Loucy (cell line): ENCODE measurements at regions not wholly inside any gene's neighbourhood (a gene's known extent, or its start where the extent isn't known, plus 50 kb on each side); places are given as distances from the start of the nearest gene placed in this dataset.

ENCODE experiments used
- H2AFZ ChIP-seq: fragments of 200-600 bp; sonication (generic); 2 replicates; pipeline ENCODE4 v1.6.0; 2016; ENCODE audit warnings: antibody characterized with exemption, mild to moderate bottlenecking, low read length, moderate library complexity
- H3F3A ChIP-seq: fragments of 200-600 bp; 2 replicates; pipeline ENCODE4 v1.6.0; 2016; ENCODE audit warnings: antibody characterized with exemption, low read depth, mild to moderate bottlenecking
- H3K27me3 ChIP-seq: fragments of 200-600 bp; sonication (generic); 2 replicates; pipeline ENCODE4 v1.6.1; 2014; ENCODE audit warnings: low read length, mild to moderate bottlenecking; ENCODE audit not compliant: insufficient read depth, poor library complexity, severe bottlenecking
- H3K36me3 ChIP-seq: fragments of 200-600 bp; sonication (generic); 2 replicates; pipeline ENCODE4 v1.6.1; 2016; ENCODE audit warnings: low read length; ENCODE audit not compliant: insufficient read depth
- H3K4me1 ChIP-seq: fragments of 200-600 bp; sonication (generic); 2 replicates; pipeline ENCODE4 v1.5.1; 2014; ENCODE audit warnings: low read length, mild to moderate bottlenecking; ENCODE audit not compliant: insufficient read depth, poor library complexity, severe bottlenecking
- H3K4me2 ChIP-seq: fragments of 200-600 bp; sonication (generic); 2 replicates; pipeline ENCODE4 v1.6.0; 2014; ENCODE audit warnings: antibody characterized with exemption, low read length, low read depth, mild to moderate bottlenecking; ENCODE audit not compliant: poor library complexity, severe bottlenecking
- H3K4me3 ChIP-seq: fragments of 200-600 bp; sonication (generic); 2 replicates; pipeline ENCODE4 v1.5.1; 2014; ENCODE audit warnings: low read length, mild to moderate bottlenecking, mixed read lengths; ENCODE audit not compliant: poor library complexity, severe bottlenecking
- H3K79me2 ChIP-seq: fragments of 200-600 bp; sonication (generic); 2 replicates; pipeline ENCODE4 v1.6.1; 2014; ENCODE audit warnings: low read length; ENCODE audit not compliant: insufficient read depth
- H3K9ac ChIP-seq: fragments of 200-600 bp; sonication (generic); 2 replicates; pipeline ENCODE4 v1.6.0; 2014; ENCODE audit warnings: mild to moderate bottlenecking, low read depth, low read length, moderate library complexity; ENCODE audit not compliant: poor library complexity, severe bottlenecking
- H3K9me2 ChIP-seq: fragments of 200-600 bp; sonication (generic); replicated peaks from 2 replicates; pipeline ENCODE4 v1.6.1; 2016; ENCODE audit warnings: low read depth, low read length, mixed read lengths
- H3K9me3 ChIP-seq: fragments of 200-600 bp; sonication (generic); 2 replicates; pipeline ENCODE4 v1.6.1; 2014; ENCODE audit warnings: mild to moderate bottlenecking, antibody characterized with exemption, low read length, low read depth; ENCODE audit not compliant: insufficient read depth
- H4K20me1 ChIP-seq: fragments of 200-600 bp; sonication (generic); 2 replicates; pipeline ENCODE4 v1.6.0; 2014; ENCODE audit warnings: antibody characterized with exemption, low read length, mild to moderate bottlenecking; ENCODE audit not compliant: insufficient read depth, poor library complexity, severe bottlenecking
- CTCF ChIP-seq: fragments of 200-600 bp; sonication (generic); conservative IDR thresholded peaks from 2 replicates; pipeline ENCODE4 v1.5.1; 2014; ENCODE audit warnings: mild to moderate bottlenecking, antibody characterized with exemption, low read length
- EZH2phosphoT487 ChIP-seq: fragments of 200-600 bp; IDR thresholded peaks from 2 replicates; pipeline ENCODE4 v1.6.1; 2018; ENCODE audit warnings: antibody characterized with exemption, mild to moderate bottlenecking, moderate library complexity, borderline replicate concordance

GRCh38 chr14:100994756-100995330, 91.3 kb upstream of the RTL1 start:
- Histone ChIP-seq H2AFZ (no peak overlapping the region), H3K36me3 (no peaks in the 10 kb centered on the region), H3K27me3 (no peaks in the 10 kb centered on the region), H3K4me3 (no peak overlapping the region), H3K9me2 (no peaks in the 10 kb centered on the region), H3K4me2 (no peak overlapping the region), H3F3A (no peaks in the 10 kb centered on the region), H3K9ac (no peak overlapping the region), H3K79me2 (no peaks in the 10 kb centered on the region), H3K9me3 (no peaks in the 10 kb centered on the region), H4K20me1 (no peaks in the 10 kb centered on the region), H3K4me1 (no peaks in the 10 kb centered on the region)
- TF ChIP-seq EZH2phosphoT487 (no peak), CTCF (no peak)

GRCh38 chr14:101000711-101001250, 97.3 kb upstream of the RTL1 start:
- Histone ChIP-seq H3K9me3 (no peaks in the 10 kb centered on the region), H3K9me2 (no peaks in the 10 kb centered on the region), H3K27me3 (no peaks in the 10 kb centered on the region), H3K4me1 (no peaks in the 10 kb centered on the region), H2AFZ (no peak overlapping the region), H3K9ac (no peak overlapping the region), H3K36me3 (no peaks in the 10 kb centered on the region), H3F3A (no peaks in the 10 kb centered on the region), H3K4me2 (no peak overlapping the region), H4K20me1 (no peaks in the 10 kb centered on the region), H3K79me2 (no peaks in the 10 kb centered on the region), H3K4me3 (no peak overlapping the region)
- TF ChIP-seq CTCF: no peak
- TF ChIP-seq EZH2phosphoT487: no peak

GRCh38 chr14:101001311-101002069, 98.0 kb upstream of the RTL1 start:
- H3K4me1 ChIP-seq: no peaks in the 10 kb centered on the region
- no peaks in the 10 kb centered on the region for H3K79me2 ChIP-seq
- H2AFZ ChIP-seq: no peak overlapping the region
- no peaks in the 10 kb centered on the region for H4K20me1 ChIP-seq
- H3K27me3 ChIP-seq: no peaks in the 10 kb centered on the region
- H3K9me3 ChIP-seq: no peaks in the 10 kb centered on the region
- H3F3A ChIP-seq: no peaks in the 10 kb centered on the region
- no peak overlapping the region for H3K9ac ChIP-seq
- no peak overlapping the region for H3K4me2 ChIP-seq
- H3K9me2 ChIP-seq: no peaks in the 10 kb centered on the region
- no peak for TF ChIP-seq CTCF
- no peak for TF ChIP-seq EZH2phosphoT487
- no peak overlapping the region for H3K4me3 ChIP-seq
- H3K36me3 ChIP-seq: no peaks in the 10 kb centered on the region
